Colonic mucosa (tissue), 4 donors: ENCODE measurements at regions not wholly inside any gene's neighbourhood (a gene's known extent, or its start where the extent isn't known, plus 50 kb on each side); places are given as distances from the start of the nearest gene placed in this dataset.

Experiments used
- DNase-seq: peaks from one replicate; pipeline ENCODE4 v3.0.0-alpha.2; 2020
- H3K27ac ChIP-seq: fragments of 200-600 bp; one replicate; pipeline ENCODE4 v1.8.0; 2021
- H3K27me3 ChIP-seq: fragments of 200-600 bp; one replicate; pipeline ENCODE4 v1.8.0; 2021
- H3K36me3 ChIP-seq: fragments of 200-600 bp; one replicate; pipeline ENCODE4 v1.8.0; 2021
- H3K4me1 ChIP-seq: fragments of 200-600 bp; one replicate; pipeline ENCODE4 v1.8.0; 2021; ENCODE audit warnings: mild to moderate bottlenecking
- H3K4me3 ChIP-seq: fragments of 200-600 bp; one replicate; pipeline ENCODE4 v1.8.0; 2021
- H3K9ac ChIP-seq, 2 donors: one replicate each; pipeline ENCODE4 v1.7.0; 2013; ENCODE audit warnings: control low read depth in 2 of 2, low read depth in 2 of 2, low read length in 2 of 2
- H3K9me3 ChIP-seq: fragments of 200-600 bp; one replicate; pipeline ENCODE4 v1.8.0; 2021
- CTCF ChIP-seq: fragments of 200-600 bp; IDR thresholded peaks from one replicate; pipeline ENCODE4 v1.8.0; 2022; ENCODE audit warnings: antibody characterized with exemption, mild to moderate bottlenecking
- intact Hi-C: fragments of 100-400 bp; cut with DNase I; formaldehyde crosslinking; loops from one replicate; pipeline ENCODE4 v1.14.1; 2022
- donor health status: healthy.
- donor health status: DM: no; HTN: no; CAD: no.
- donor health status: DM: no; HTN: no; CAD: no.

- intact Hi-C loops: no loop called here
- DNase-seq: no peak
These were observed 776.8 kb upstream of the ACVR2A start for GRCh38 chr2:147068071-147068470.

DNA sequence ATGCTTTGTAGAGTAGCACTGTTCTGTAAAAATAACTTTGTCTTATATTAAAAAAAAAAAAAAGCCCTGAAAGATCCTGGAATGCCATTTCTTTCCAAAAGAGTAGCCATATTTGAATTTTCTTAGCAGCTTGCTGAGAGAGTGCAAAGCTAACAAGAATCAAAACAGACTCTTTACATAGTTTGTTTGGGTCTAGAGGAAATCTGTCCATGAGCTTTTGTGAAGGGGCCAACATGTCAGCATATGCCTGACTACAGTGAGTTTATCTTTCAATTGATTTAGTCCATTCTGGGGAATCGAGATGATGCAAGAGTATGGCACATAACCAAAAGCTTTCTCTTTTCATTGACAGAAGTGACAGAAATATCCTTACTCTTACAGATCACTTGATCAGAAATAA, 777.7 kb upstream of the ACVR2A start:
- no peak for DNase-seq
- intact Hi-C loops: no loop called here
- no peak for TF ChIP-seq CTCF

More at GRCh38 chr2:147068071-147068470, 776.8 kb upstream of the ACVR2A start:
- Histone ChIP-seq H3K9ac (no peak overlapping the region), H3K9me3 (no peaks in the 10 kb centered on the region), H3K4me3 (no peak overlapping the region), H3K27me3 (no peaks in the 10 kb centered on the region), H3K27ac (no peak overlapping the region), H3K36me3 (no peaks in the 10 kb centered on the region), H3K4me1 (no peaks in the 10 kb centered on the region)
- TF ChIP-seq CTCF: no peak

GRCh38 chr2:147062073-147062472, 782.8 kb upstream of the ACVR2A start:
- no peak for TF ChIP-seq CTCF
- intact Hi-C loops: no loop called here
- H3K4me3 ChIP-seq: no peak overlapping the region
- no peaks in the 10 kb centered on the region for H3K9me3 ChIP-seq
- H3K36me3 ChIP-seq: no peaks in the 10 kb centered on the region
- H3K4me1 ChIP-seq: no peaks in the 10 kb centered on the region
- no peak for DNase-seq
- no peak overlapping the region for H3K9ac ChIP-seq
- no peaks in the 10 kb centered on the region for H3K27me3 ChIP-seq
- H3K27ac ChIP-seq: no peak overlapping the region

More for the DNA sequence above, 777.7 kb upstream of the ACVR2A start:
- Histone ChIP-seq H3K27me3 (no peaks in the 10 kb centered on the region), H3K9ac (no peak overlapping the region), H3K36me3 (no peaks in the 10 kb centered on the region), H3K9me3 (no peaks in the 10 kb centered on the region), H3K4me1 (no peaks in the 10 kb centered on the region), H3K4me3 (no peak overlapping the region), H3K27ac (no peak overlapping the region)

DNA sequence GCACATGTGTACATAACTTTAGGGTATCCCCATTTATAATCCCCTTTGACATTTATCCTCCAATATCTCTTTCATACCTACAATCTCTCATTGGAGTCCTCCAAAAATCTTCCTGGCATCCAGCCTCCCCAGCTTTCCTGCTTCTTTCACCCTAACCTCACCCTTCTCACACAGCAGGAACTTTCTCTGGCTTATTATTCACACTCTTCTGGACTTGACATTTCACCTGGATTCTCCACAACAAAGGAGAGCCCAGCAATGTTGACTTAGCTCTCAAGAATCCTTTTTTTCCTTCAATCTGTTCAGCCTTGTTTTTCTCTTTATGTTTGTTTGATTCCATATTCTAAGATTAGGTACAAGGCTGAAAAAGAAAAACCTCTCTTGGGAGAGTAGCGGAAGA, 783.6 kb upstream of the ACVR2A start:
- H3K4me1 ChIP-seq: no peaks in the 10 kb centered on the region
- H3K9ac ChIP-seq: no peak overlapping the region
- DNase-seq: no peak
- H3K36me3 ChIP-seq: no peaks in the 10 kb centered on the region
- no peaks in the 10 kb centered on the region for H3K9me3 ChIP-seq
- no peak overlapping the region for H3K27ac ChIP-seq
- intact Hi-C loops: no loop called here
- no peak overlapping the region for H3K4me3 ChIP-seq
- TF ChIP-seq CTCF: no peak
- H3K27me3 ChIP-seq: no peaks in the 10 kb centered on the region

GRCh38 chr2:147057892-147058490, 786.8 kb upstream of the ACVR2A start:
- H3K9ac ChIP-seq: no peak overlapping the region
- H3K4me3 ChIP-seq: no peak overlapping the region
- no peaks in the 10 kb centered on the region for H3K9me3 ChIP-seq
- no peaks in the 10 kb centered on the region for H3K36me3 ChIP-seq
- no peaks in the 10 kb centered on the region for H3K4me1 ChIP-seq
- H3K27ac ChIP-seq: no peak overlapping the region
- TF ChIP-seq CTCF: no peak
- H3K27me3 ChIP-seq: no peaks in the 10 kb centered on the region
- DNase-seq: no peak
- intact Hi-C loops: no loop called here
